GM21360 (cell line): ENCODE measurements at regions not wholly inside any gene's neighbourhood (a gene's known extent, or its start where the extent isn't known, plus 50 kb on each side); places are given as distances from the start of the nearest gene placed in this dataset.

Experiments
- ATAC-seq: cut with Tn5 transposase; IDR thresholded peaks from one replicate; pipeline ENCODE4 v1.9.1; 2021; ENCODE audit warnings: mild to moderate bottlenecking, moderate library complexity; ENCODE audit not compliant: unreplicated experiment

- no peak for ATAC-seq
Observed at GRCh38 chr3:127087441-127087840, 104.5 kb downstream of the PLXNA1 start.

DNA sequence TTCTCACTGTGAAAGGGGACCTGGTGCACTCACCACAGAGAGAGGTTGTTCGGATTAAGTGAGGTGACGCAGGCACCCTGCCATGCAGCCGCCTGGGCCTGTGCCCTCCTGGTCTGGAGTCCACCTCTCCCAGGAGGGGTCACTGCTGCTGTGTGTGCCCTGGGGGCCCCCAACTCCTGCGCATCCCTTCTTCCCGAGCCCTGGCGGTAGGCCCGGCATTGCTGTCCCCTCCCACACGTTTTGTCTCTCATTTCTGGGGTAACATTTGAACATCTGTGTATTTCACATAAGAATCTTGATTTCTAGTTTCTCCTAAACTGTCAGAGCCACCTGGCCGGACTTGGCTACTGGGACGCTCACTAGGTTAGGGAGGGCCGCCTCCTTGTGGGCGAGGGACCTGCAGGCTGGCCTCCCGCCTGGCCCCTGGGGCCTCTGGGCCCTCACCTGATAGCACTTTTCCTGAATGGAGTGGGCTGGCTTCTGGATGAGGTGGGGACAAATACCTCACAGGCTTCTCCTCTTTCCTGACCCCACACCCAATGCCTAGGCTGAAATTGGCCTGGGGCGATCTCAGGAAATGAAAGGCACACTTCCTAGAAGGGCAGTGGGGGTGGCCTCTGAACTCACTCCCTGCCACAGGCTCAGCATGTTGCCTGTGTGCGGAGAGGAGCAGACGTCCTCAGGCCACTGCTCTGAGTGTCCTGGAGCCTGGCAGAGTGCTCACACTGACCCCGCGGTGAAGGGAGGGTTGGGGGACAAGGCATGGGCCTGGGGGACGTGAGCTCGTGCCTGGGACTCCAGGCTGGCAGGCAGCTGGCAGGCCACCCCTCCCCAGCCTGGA lies 104.2 kb upstream of the PRR23E start:
- ATAC-seq: no peak

GRCh38 chr3:127089486-127090145 lies 103.3 kb upstream of the PRR23E start:
- no peak for ATAC-seq

- ATAC-seq: no peak
Observed at GRCh38 chr3:127090218-127091160, 102.4 kb upstream of the PRR23E start.

DNA sequence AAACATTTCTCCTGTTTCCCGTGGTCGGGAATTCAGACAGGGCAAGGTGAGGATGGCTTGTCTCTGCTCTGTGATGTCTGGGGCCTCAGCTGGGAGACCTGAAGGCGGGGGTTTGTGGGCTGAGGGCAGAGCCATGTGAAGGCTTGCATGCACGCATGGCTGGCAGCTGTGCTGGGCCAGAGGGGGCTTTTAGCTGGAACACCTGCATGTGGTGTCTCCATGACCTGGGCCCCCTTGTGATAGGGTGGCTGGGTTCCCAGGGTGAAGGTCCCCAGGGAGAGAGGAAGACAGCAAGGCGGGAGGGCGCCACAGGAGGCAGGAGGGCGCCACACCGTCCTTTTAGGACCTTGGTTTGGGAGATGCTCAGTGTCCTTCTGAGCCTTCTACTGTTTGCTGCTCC lies 101.6 kb upstream of the PRR23E start:
- ATAC-seq: no peak

DNA sequence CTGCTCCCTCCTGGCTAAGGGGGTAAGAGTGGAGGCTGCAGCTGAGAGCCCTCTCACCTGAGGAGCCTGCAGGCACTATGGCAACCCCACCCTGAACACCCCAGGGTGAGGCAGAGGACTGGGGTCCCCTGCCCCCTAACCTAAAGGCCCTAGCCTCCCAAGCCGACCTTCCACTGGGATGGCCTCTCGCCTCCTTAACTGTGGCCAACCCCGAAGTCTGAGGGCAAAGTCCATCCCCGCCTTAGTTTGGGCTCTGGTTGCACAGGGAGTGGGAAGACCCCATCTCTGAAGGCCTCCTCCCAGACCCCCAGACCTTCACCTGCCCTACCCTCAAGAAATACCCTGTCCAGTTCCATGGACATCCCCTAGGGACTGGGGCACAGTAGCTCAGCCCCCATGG lies 100.6 kb upstream of the PRR23E start:
- ATAC-seq: no peak

GRCh38 chr3:127092776-127093175 lies 100.2 kb upstream of the PRR23E start:
- ATAC-seq: no peak

DNA sequence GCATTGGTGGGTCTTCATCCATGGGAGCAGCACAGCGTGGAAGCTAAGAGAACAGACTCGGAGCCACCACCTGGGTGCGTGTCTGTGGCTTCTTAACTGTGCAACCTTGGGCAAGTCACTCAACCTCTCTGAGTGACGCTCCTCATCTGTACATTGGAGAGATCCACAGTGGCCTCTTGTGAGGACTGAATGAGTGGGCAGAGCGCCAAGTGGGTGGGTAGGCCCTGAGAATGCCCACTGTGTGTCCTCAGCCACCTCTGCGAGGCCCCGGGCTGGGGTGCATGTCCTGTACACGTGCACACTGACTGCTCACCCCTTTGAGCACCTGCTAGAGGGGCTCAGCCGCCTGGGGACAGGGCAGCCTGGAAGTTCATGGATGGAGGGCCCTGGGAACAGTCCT lies 99.6 kb upstream of the PRR23E start:
- no peak for ATAC-seq

DNA sequence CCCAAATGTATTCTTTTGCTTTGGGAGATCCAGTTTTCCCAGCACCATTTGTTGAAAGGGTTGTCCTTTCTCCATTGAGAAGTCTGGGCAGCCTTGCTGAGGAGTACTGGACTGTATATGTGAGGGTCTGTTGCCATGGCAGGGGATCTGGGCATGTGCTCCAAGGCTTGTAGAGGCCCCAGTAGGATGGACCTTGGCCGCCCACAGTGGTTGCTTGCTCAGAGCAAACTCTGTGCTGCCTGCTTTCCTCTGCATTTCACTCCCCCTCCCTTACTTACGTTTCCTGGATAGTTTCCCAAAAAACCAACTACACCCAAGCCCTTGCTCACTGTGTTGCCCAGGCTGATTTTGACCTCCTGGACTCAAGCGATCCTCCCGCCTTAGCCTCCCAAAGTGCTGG lies 97.2 kb upstream of the PRR23E start:
- ATAC-seq: no peak

- ATAC-seq: no peak
Observed at GRCh38 chr3:127096256-127097071, 96.5 kb upstream of the PRR23E start.

- ATAC-seq: no peak
Observed at GRCh38 chr3:127097072-127097405, 95.9 kb upstream of the PRR23E start.

DNA sequence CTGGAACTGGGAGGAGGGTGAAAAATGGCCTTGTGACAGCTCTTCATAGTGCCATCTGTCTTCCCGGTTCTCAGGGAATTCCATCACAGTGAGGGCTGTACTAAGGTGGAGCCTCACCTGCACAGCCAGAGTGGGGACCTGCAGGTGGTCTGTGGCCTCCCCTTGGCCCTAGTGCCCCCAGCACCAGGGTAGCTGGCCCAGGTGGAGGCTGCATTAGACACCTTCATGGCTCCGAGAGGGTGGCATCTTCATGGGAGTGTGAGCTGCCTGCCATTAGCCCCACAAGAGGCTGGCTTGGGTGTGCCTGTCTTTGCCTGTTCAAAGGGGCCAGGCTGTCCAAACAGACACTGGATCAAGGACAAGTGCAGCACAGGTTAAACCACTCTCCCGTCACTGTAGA lies 95.5 kb upstream of the PRR23E start:
- no peak for ATAC-seq

GRCh38 chr3:127099982-127100381 lies 92.9 kb upstream of the PRR23E start:
- no peak for ATAC-seq

DNA sequence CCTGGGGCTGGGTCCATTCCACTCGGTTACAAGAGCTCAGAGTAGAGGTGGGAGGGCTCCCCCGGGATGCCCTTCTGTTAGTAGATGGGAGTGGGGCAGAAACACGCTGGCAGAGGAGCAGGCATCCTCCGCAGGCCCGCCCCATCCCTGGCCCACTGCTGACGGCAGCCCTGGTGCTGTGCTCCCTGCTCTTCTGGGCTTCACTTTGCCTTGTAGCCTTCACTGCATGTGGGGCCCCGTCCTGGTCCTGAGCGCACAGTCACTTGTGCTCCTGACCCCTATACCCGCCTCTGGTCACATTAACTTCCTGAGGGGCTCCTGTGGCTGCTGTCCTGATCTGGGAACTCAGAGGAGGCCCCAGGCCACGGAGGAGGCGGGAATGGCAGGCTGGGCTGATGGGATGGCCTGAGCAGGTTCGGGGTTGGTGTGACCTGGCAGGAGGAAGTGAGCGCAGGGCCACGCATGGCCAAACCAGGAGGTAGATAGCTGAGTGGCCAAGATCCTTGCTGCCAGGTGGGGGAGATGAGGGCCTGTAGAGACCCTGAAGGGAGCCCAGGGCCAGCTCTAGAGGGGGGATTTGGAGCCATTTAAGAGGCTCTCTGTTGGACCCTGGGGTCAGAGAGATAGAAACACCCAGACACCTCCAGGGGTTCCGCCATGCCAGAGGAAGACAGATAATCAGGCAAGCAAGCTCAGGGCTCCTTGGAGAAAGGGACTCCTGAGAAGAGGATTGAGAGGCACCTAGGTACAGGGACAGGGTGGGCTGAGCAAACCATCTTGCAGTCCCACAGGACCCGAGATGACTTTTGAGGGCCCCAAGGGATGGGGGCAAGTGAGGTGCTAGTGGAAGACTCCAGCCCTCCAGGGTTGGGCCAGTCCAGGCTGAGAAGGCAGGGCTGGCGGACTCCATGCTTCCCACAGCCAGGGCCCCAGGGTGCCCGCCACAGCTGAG lies 92.2 kb upstream of the PRR23E start:
- no peak for ATAC-seq

DNA sequence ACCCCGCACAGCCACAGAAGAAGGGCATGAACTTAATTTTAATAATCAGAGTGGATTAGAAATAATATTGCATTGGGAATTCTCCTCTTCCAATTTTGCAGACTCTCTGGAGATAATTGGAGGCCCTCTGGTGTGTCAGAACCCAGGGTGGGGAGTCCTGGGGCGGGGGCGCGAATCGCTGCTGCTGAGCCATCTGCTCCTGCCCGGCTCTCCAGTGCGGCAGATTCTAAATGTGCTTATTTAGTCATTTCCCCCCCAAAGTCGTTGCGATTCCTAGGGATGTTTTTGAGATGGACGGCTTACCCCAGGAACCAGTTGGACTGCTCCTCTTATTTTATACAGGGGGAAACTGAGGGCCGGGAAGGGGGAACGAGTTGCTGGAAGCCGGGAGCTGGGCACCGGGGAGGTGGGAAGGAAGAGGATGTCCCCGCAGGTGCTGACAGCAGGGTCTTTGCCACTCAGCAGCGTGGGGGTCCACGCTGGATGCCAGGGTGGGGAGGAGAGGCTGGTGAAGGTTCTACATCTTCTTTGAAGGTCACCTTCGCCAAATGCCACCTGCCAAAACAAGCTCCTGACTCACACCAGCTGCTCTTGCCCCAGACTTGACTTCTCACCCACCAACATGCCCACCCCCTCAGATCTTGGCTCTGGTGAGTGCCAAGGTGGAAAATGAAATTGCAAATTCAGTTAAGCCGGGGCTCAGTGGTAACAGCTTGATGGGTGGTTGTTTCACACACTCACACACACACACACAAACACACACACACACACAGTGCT lies 91.3 kb upstream of the PRR23E start:
- no peak for ATAC-seq

DNA sequence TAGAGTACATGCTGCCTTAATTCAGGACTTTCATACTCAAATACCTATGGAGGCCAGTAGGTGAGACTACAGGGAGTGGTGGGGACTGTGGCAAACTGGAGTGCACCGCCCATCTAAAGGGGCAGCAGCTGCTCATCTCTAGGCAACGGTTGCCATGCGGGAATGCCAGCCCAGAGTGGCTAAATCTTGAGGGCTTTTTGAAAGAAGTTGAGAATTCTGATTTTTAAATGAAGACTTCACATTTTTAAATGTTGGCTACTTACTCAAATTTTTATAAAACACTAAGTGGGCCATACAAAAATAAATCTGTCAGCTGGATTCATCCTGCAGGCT lies 90.8 kb upstream of the PRR23E start:
- ATAC-seq: no peak

DNA sequence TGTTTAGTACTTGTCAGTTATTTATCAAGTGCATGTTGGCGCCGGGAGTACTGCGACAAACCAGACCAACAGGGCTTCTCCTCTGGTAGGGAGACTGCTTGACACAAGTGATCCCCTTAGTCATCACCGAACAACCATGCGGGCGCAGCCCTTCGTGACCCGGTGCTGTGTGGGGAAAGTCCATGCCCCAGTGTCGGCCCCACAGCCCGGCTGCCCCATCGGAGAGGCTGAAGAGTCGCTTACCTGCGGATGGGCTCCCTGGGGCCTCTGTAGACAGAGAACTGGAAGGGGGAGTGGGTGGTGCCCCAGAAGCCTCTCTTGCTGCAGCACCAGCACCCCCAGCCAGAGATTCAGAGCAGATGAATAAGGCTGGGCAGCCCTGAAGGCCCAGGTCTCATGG lies 90.3 kb upstream of the PRR23E start:
- no peak for ATAC-seq

DNA sequence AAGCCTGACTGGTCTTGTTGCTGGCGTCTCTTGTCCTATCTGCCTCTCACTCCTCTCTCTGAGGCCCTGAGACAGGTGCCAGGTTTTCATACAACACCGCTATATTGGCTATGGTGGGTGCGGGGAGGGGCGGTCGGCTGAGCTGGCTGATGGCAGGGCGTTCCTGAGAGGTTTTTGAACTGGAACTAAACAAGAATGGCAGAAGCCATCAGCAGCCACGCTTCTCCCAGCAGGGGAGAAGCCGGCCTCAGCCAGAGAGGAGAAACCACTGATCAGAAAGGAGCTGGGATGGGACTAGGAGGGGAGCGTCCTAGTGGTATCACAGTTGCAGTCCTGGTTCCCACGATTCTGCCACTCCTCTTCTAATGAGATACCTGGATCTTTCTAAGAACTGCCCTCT lies 89.9 kb upstream of the PRR23E start:
- no peak for ATAC-seq

GRCh38 chr3:127104586-127104985 lies 88.3 kb upstream of the PRR23E start:
- ATAC-seq: no peak
